Stomach (tissue), 4 donors: ENCODE measurements at regions not wholly inside any gene's neighbourhood (a gene's known extent, or its start where the extent isn't known, plus 50 kb on each side); places are given as distances from the start of the nearest gene placed in this dataset.

Source experiments
- CTCF ChIP-seq, 7 experiments: fragments of 450-650 bp in 4 of 7; fragments of 200-600 bp in 3 of 7; sonication (generic) in 3 of 7; IDR thresholded peaks; one replicate each; pipeline ENCODE4 v1.5.1; 2016 to 2019; ENCODE audit warnings: antibody characterized with exemption in 7 of 7, control low read depth in 2 of 7, mild to moderate bottlenecking in 1 of 7
- EP300 ChIP-seq: sonication (generic); formaldehyde crosslinking; IDR thresholded peaks from one replicate; pipeline ENCODE4 v1.6.1; 2017; ENCODE audit warnings: antibody characterized with exemption
- POLR2A ChIP-seq, 4 donors: fragments of 450-650 bp; IDR thresholded peaks; one replicate each; pipeline ENCODE4 v1.6.1; 2016; ENCODE audit warnings: antibody characterized with exemption in 4 of 4, control low read depth in 2 of 4, mild to moderate bottlenecking in 1 of 4, moderate library complexity in 1 of 4
- POLR2AphosphoS5 ChIP-seq, 3 donors: sonication (generic); formaldehyde crosslinking; IDR thresholded peaks; one replicate each; pipeline ENCODE4 v1.6.1; 2016; ENCODE audit warnings: antibody characterized with exemption in 3 of 3

GRCh38 chr2:14737201-14737600 lies 104.7 kb downstream of the LRATD1 start:
- TF ChIP-seq CTCF (IDR thresholded peaks at IDR 0.05) (no peak), POLR2A (IDR thresholded peaks at IDR 0.05) (no peak), POLR2AphosphoS5 (IDR thresholded peaks at IDR 0.05) (no peak), EP300 (no peak)
